ENCODE measurements at regions not wholly inside any gene's neighbourhood (a gene's known extent, or its start where the extent isn't known, plus 50 kb on each side); places are given as distances from the start of the nearest gene placed in this dataset.

DNA sequence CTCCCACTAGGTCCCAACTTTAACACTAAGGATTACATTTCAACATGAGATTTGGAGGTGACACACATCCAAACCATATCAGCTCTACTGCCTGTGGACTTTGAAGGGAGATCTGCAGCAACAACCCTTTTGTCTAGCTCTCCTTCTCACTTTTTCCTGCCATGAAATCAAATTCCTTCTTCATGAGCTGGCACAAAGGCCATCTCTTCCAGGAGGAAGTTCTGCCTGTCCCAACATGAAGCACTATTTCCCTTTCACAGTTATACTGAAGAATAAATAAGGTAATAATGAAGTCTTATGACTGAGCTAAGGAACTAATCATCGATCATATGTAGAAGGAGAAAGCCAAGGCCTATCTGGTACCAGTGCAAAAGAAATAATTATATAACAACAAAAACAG lies 253.5 kb upstream of the TENM4 start:
- Histone ChIP-seq H3K9me3 (replicated peaks in 1 of 11) (peaks cover 0 to 8% (median 2%) of the 10 kb centered on the region in 11 experiments; a peak in 5 of 22 replicates), H3K9ac (no peak overlapping the region), H3K27ac (no peak overlapping the region), H3K4me3 (no peak overlapping the region), H3K27me3 (no peaks in the 10 kb centered on the region; a peak in 2 of 22 replicates), H3K4me2 (no peak overlapping the region), H3K4me1 (peaks cover 0 to 13% (median 0%) of the 10 kb centered on the region in 10 experiments; a peak in 7 of 20 replicates), H3K36me3 (no peaks in the 10 kb centered on the region), H4K20me1 (no peaks in the 10 kb centered on the region)
- no peak for TF ChIP-seq Cebpa-rat (IDR thresholded peaks at IDR 0.05)

DNA sequence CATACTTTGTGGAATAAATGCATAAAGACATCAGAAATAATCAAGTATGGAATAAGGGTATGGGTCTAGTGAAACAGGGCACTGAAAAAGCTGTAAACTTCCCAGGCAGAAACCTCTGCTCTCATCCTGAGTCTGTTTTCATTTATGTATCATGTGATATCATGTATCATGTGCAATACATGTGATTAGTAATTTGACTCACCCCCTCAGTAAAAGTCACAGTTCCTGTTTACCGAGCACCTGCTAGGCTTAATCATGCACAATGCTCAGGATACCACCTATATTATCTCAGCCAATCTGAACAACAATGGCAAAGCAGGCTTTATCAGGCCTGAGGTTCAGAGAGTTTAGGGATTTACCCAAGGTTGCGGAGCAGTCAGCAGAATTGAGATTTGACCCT lies 250.6 kb upstream of the TENM4 start:
- no peak for TF ChIP-seq Cebpa-rat (IDR thresholded peaks at IDR 0.05)
- no peaks in the 10 kb centered on the region for H3K9me3 ChIP-seq (replicated peaks in 1 of 11)
- H3K9ac ChIP-seq, result no peak overlapping the region
- no peak overlapping the region for H3K4me2 ChIP-seq
- H3K27me3 ChIP-seq, result no peaks in the 10 kb centered on the region
- H3K4me3 ChIP-seq, result no peak overlapping the region
- H3K36me3 ChIP-seq, result no peaks in the 10 kb centered on the region
- H3K27ac ChIP-seq, result no peak overlapping the region
- H4K20me1 ChIP-seq, result no peaks in the 10 kb centered on the region
- H3K4me1 ChIP-seq, result peaks cover 0 to 5% (median 0%) of the 10 kb centered on the region in 10 experiments; a peak in 1 of 20 replicates

DNA sequence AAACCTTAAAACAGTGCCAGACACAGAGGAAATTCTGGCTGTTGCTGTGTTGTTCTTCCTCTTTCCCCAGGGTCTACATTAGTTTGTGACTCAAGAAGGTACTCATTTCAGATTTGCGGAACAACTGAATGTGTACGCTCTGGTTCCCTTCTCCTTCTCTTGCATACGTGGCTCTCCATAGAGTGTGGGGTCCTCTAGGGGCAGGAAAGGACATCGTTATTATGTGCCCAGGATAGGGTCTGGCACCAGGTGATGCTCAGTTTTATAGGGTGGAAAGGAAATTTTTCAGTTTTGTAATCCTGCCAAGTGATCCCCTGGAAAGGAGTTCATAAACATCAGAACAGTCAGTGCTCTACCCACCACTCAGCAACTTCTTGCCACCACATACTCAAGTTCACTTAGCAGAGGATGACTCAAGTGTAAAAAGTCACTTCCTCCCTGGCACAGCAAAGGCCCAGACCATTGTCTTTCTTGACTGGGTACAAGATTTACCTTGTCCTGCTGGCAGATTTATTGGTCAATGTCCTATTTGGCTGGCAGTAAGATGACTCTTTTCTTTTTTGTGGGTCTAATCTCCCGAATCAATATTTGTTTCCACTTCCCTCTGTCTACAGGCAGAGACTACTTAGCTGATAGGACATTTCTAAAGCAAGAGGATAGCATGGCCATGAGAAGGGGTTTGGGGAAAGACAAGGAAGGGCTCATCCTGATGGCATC lies 246.0 kb upstream of the TENM4 start:
- no peak for TF ChIP-seq Cebpa-rat (IDR thresholded peaks at IDR 0.05)
- H3K27ac ChIP-seq, result no peak overlapping the region
- H3K4me1 ChIP-seq, result peaks cover 0 to 5% (median 0%) of the 10 kb centered on the region in 10 experiments; a peak in 1 of 20 replicates
- H3K9me3 ChIP-seq (replicated peaks in 1 of 11), result no peaks in the 10 kb centered on the region
- H3K36me3 ChIP-seq, result no peaks in the 10 kb centered on the region
- no peaks in the 10 kb centered on the region for H3K27me3 ChIP-seq
- H3K9ac ChIP-seq, result no peak overlapping the region
- no peaks in the 10 kb centered on the region for H4K20me1 ChIP-seq
- H3K4me3 ChIP-seq, result no peak overlapping the region
- H3K4me2 ChIP-seq, result no peak overlapping the region

DNA sequence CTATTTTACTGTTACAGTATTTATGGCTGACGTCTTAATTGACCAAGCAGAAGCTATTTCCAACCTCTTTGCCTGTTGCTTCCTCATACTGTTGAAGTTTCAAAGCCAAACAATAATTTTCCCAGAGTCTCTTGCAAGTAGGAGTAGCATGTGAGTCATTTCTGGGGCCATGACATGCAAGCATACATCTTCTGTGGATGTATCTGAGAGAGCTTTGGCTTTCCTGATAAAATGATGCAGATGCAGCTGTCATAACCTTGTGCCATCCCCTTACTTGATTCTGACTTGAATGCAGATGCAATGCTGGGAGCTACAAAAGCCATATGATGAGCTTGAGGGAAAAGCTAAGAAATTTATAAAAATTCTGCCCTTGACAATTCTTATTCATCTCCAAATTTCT lies 243.1 kb upstream of the TENM4 start:
- TF ChIP-seq Cebpa-rat (IDR thresholded peaks at IDR 0.05), result no peak
- Histone ChIP-seq H3K27me3 (no peaks in the 10 kb centered on the region), H3K4me3 (no peak overlapping the region), H3K27ac (no peak overlapping the region), H4K20me1 (no peaks in the 10 kb centered on the region), H3K9ac (no peak overlapping the region), H3K4me2 (no peak overlapping the region), H3K36me3 (no peaks in the 10 kb centered on the region), H3K4me1 (peaks cover 0 to 5% (median 0%) of the 10 kb centered on the region in 10 experiments; a peak in 1 of 20 replicates), H3K9me3 (replicated peaks in 1 of 11) (no peaks in the 10 kb centered on the region)

DNA sequence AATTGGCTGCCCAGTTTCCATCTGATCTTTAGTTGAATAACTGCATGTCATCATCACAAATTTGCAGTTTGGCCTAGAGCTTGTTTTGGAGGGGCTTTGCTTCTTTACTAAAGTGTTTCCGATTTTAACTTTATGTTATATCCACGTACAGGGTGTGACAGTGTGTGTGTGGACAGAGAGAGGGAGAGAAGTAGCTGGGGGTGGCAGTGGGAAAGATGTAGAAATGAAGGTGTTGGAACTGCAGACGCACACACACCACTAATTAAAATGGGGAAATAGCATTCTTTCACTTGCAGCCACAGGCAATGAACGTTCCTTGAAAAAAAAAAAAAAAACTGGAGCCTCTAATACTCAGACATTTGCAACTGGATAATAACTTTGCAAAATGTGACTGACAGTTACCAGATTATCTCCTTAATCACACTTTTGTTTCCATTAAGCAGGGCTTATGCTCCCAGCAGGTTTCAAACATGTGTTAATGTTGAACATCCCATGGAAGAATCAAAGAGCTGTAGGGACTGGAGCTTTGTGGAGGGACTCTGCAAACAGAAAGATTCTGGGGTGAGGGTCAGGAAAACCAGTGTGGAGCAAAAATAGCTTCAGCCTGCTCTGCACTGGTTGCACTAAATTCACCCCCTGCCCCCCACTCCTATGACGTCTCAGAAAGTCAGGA lies 238.1 kb upstream of the TENM4 start:
- no peak overlapping the region for H3K4me2 ChIP-seq
- no peaks in the 10 kb centered on the region for H3K9me3 ChIP-seq (replicated peaks in 1 of 11)
- no peak overlapping the region for H3K27ac ChIP-seq
- TF ChIP-seq Cebpa-rat (IDR thresholded peaks at IDR 0.05), result no peak
- no peaks in the 10 kb centered on the region for H4K20me1 ChIP-seq
- no peak overlapping the region for H3K4me3 ChIP-seq
- H3K9ac ChIP-seq, result no peak overlapping the region
- H3K36me3 ChIP-seq, result no peaks in the 10 kb centered on the region
- H3K4me1 ChIP-seq, result no peaks in the 10 kb centered on the region
- no peaks in the 10 kb centered on the region for H3K27me3 ChIP-seq

DNA sequence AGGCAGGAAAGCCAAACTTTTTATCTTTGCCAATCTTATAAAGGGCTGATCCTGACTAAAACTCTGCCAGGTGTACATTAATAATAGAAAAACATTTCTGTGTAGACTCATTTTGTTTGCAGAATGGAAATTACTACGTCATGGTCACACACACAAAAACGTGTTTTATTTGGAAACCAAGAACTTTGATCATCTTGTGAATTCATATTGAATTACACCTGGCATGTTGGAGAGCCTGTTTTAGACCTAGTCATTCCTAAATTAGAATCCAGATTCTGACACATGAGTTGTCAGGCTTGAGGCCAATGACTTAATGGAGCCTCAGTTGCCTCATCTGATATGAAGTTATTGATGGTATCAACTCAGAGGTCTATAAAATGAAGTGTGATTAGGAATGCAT lies 235.6 kb upstream of the TENM4 start:
- TF ChIP-seq Cebpa-rat (IDR thresholded peaks at IDR 0.05), result no peak
- no peaks in the 10 kb centered on the region for H3K27me3 ChIP-seq
- no peaks in the 10 kb centered on the region for H3K36me3 ChIP-seq

DNA sequence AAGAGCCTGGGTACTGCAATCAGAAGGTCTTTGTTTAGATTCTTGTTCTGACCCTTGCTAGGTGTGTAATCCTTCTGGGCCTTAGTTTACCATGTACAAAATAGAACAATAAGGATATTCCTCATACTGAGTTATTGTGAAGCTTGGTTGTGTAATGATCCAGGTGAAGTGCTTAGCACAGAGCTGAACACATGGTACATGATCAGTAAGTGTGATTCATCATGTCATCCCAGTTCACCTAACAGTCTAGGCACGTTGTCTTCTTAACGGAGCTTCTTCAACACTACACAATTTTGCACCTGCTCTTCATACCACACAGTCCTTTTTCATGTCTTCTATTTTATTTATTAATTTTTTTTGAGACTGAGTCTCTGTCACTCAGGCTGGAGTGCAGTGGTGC lies 234.3 kb upstream of the TENM4 start:
- Histone ChIP-seq H3K27me3 (no peaks in the 10 kb centered on the region), H3K4me3 (no peak overlapping the region), H3K4me2 (no peak overlapping the region), H3K9me3 (replicated peaks in 1 of 11) (no peaks in the 10 kb centered on the region), H3K36me3 (no peaks in the 10 kb centered on the region), H4K20me1 (no peaks in the 10 kb centered on the region), H3K4me1 (no peaks in the 10 kb centered on the region), H3K27ac (no peak overlapping the region), H3K9ac (no peak overlapping the region)
- no peak for TF ChIP-seq Cebpa-rat (IDR thresholded peaks at IDR 0.05)

More for the DNA sequence above, 235.6 kb upstream of the TENM4 start:
- Histone ChIP-seq H3K4me1 (no peaks in the 10 kb centered on the region), H3K4me2 (no peak overlapping the region), H4K20me1 (no peaks in the 10 kb centered on the region), H3K27ac (no peak overlapping the region), H3K4me3 (no peak overlapping the region), H3K9ac (no peak overlapping the region), H3K9me3 (replicated peaks in 1 of 11) (no peaks in the 10 kb centered on the region)

DNA sequence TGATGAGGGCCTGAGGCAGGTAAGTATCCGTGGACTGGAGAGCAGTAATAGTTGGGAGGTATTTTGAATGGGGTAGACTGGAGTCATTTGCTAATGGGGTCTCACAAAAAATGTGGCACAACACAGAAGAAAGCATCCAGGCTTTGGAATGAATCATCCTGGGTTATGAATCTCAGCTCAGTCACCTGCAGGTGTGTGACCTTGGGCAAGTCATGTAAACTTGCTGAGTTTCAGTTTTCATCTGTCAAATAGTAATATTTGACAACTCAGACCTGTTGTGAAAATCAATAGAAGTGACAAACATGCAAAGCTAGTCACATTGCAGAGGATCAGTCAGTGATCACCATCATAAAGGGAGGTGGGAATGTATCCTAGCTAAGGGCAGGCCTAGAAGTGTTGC lies 232.0 kb upstream of the TENM4 start:
- H4K20me1 ChIP-seq, result no peaks in the 10 kb centered on the region
- H3K9me3 ChIP-seq (replicated peaks in 1 of 11), result no peaks in the 10 kb centered on the region
- no peak overlapping the region for H3K27ac ChIP-seq
- no peak overlapping the region for H3K9ac ChIP-seq
- no peaks in the 10 kb centered on the region for H3K36me3 ChIP-seq
- no peak for TF ChIP-seq Cebpa-rat (IDR thresholded peaks at IDR 0.05)
- no peaks in the 10 kb centered on the region for H3K27me3 ChIP-seq
- H3K4me1 ChIP-seq, result no peaks in the 10 kb centered on the region
- no peak overlapping the region for H3K4me2 ChIP-seq
- H3K4me3 ChIP-seq, result no peak overlapping the region

DNA sequence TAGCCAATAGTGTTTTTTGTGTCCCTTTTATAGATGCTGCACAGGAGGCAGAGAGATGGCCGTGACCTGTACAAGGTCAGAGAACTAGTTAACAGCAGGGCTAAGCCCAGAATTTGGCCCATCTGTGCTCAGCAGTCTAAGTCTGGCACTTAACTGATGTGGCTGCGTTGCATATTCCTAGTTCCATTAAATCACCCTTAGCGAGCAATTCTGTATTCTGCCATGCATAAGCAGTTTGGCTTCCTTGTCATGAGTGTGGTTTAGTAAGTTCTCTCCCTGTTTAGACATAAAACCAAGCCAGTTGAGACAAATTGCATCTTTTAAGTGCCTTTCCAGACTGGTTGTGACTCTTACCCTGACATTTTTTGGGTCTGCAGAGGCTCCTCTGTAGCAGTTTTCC lies 230.6 kb upstream of the TENM4 start:
- no peak overlapping the region for H3K27ac ChIP-seq
- no peaks in the 10 kb centered on the region for H3K9me3 ChIP-seq (replicated peaks in 1 of 11)
- H3K4me1 ChIP-seq, result no peaks in the 10 kb centered on the region
- no peak overlapping the region for H3K4me2 ChIP-seq
- TF ChIP-seq Cebpa-rat (IDR thresholded peaks at IDR 0.05), result no peak
- H3K27me3 ChIP-seq, result no peaks in the 10 kb centered on the region
- H3K36me3 ChIP-seq, result no peaks in the 10 kb centered on the region
- H4K20me1 ChIP-seq, result no peaks in the 10 kb centered on the region
- H3K4me3 ChIP-seq, result no peak overlapping the region
- H3K9ac ChIP-seq, result no peak overlapping the region

DNA sequence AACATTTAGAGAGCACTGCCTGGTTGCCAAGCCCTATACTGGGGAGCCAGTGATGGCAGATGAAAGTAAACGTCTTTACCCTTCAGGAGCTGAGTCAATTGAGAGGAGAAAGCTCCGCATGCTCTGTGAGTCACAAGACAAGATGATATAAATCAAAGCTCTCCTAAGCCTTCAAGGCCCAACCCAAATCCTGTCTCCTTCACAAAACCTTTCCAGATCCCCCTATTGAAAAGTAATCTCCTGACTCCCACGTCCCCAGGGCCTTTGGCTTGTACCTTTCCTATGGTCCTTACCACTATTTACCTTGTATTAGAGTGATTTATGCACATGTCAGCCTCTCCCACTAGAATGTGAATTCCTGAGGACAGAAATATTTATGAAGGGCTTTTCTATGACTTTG lies 230.1 kb upstream of the TENM4 start:
- no peak overlapping the region for H3K9ac ChIP-seq
- TF ChIP-seq Cebpa-rat (IDR thresholded peaks at IDR 0.05), result no peak
- H3K4me1 ChIP-seq, result no peaks in the 10 kb centered on the region
- H4K20me1 ChIP-seq, result no peaks in the 10 kb centered on the region
- H3K27me3 ChIP-seq, result no peaks in the 10 kb centered on the region
- H3K4me3 ChIP-seq, result no peak overlapping the region
- H3K4me2 ChIP-seq, result no peak overlapping the region
- no peaks in the 10 kb centered on the region for H3K9me3 ChIP-seq (replicated peaks in 1 of 11)
- no peaks in the 10 kb centered on the region for H3K36me3 ChIP-seq
- H3K27ac ChIP-seq, result no peak overlapping the region

All from BLaER1 treated with 17β-estradiol and CSF1 and Interleukin-3, amounts not matched to agents 10 nM and 100 nM (cell line).